Suppressor macrophage treated with lipopolysaccharide for 4 hours (primary cell): ENCODE measurements at regions not wholly inside any gene's neighbourhood (a gene's known extent, or its start where the extent isn't known, plus 50 kb on each side); places are given as distances from the start of the nearest gene placed in this dataset.
"Not testable (repeated sequence)": the region's sequence is repeated elsewhere in the genome, so short reads cannot be mapped to it uniquely, and the experiment has no call there.

Source experiments
- DNase-seq: peaks from one replicate; pipeline ENCODE4 v3.0.0-alpha.2; 2020

DNA sequence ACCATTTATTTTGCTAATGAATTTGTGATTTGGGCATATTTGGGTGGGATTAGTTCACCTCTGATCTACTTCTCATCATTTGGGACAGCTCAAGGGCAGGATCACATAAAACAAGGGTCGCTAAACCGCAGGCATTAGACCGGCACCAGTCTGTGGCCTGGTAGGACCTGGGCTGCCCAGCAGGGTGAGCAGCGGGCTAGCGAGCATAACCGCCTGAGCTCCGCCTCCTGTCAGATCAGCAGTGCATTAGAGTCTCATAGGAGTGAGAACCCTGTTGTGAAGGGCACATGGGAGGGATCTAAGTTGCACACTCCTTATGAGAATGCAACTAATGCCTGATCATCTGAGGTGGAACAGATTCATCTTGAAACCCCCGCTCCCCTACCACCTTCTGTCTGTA is 785.3 kb downstream of the TRHDE start:
- no peak for DNase-seq

DNA sequence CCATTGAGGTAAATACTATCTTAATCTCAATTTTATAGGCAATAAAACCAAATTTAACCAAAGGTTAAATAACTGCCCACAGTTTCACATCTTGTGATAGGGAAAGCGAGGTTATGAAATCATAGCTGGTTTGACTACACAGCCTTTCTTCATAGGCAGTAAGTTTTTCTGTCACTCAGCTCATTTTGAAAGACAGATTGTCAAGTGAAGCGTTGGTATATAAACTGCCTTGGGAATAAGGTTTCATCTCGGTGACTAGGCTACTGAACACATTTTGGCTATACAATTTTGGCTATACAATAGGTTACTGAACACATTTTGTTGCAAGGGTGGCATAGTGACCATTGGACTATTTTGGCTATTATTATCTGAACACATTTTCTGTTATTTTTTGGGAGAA is 793.7 kb downstream of the TRHDE start:
- DNase-seq = no peak

DNA sequence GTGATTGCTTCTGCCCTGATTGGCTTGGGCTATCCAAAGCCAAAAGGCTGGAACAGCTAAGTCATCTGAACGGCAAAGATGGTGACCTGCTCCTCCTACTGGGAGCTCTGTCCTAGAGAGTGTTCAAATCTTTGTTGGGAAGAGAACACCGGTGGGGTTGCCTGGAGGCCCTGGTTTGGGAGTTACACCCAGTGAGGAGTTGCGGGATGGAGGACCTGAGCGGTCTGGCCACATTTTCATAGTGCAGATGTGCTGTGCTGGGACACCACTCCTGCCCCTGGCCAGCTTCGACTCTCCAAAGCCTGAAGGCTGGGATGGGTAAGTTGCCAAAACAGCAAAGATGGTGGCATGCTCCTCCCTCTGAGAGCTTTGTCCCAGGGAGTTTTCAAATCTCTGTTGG is 795.4 kb downstream of the TRHDE start:
- no peak for DNase-seq

DNA sequence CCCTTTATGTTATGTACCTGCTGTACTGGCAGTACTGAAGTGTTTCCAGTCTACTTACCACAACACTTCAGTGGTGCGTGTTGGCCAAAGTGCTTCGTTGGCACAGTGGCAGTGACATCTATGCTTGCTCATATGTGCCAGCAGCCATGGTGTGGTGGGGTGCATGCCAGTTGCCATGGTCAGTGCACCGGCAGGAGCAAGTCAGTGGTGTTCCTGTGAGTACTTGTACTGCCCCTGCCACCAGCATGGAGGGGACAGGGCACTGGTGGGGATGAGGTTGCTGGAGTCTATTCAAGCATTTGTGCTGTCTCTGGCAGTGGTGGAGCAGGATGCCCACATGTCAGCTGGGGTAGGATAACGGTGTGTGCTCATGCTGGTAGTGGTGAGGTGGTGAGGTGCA is 800.0 kb downstream of the TRHDE start:
- DNase-seq = no peak

- no peak for DNase-seq
Measured at GRCh38 chr12:73076760-73077159, 804.6 kb downstream of the TRHDE start.

- no peak for DNase-seq
Measured at GRCh38 chr12:73083736-73084135, 811.6 kb downstream of the TRHDE start.

- no peak for DNase-seq
Measured at GRCh38 chr12:73106296-73106695, 834.1 kb downstream of the TRHDE start.

DNA sequence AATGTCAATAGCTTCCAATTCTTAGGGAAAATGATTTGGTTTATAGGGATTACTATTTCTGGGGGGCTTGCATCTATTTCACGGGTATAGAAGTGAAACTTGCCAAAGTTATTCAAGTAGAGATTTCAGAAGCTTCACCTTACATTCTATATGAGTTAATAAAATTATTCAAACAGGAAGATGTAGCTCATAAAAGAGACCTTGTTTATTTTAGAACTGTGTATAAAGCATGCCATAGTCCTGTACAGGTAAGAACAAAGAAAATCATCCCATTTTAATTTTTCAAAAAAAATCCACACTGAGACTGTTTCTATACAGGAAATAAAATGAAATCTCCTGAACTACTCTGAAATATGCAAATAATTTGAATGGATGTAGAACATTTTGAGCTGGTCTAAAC is 834.7 kb downstream of the TRHDE start:
- no peak for DNase-seq

DNA sequence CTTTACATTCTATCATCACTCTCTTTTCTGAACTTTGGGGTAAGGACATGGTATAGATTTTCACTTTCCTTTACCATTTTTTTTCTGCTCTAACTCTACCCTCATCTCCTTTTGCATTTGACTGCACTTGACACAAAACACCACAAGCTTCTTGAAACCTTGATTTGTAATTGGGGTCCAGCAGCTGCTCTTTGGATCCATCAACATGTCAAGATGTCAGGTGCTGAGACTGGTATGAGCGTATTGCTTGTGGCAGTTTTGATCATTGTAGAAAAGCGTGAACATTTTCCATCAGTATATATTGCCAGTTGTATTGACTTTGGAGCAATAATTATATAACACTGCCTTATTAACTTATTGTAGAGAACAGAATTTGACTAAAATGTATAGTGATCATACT is 838.6 kb downstream of the TRHDE start:
- DNase-seq = no peak

DNA sequence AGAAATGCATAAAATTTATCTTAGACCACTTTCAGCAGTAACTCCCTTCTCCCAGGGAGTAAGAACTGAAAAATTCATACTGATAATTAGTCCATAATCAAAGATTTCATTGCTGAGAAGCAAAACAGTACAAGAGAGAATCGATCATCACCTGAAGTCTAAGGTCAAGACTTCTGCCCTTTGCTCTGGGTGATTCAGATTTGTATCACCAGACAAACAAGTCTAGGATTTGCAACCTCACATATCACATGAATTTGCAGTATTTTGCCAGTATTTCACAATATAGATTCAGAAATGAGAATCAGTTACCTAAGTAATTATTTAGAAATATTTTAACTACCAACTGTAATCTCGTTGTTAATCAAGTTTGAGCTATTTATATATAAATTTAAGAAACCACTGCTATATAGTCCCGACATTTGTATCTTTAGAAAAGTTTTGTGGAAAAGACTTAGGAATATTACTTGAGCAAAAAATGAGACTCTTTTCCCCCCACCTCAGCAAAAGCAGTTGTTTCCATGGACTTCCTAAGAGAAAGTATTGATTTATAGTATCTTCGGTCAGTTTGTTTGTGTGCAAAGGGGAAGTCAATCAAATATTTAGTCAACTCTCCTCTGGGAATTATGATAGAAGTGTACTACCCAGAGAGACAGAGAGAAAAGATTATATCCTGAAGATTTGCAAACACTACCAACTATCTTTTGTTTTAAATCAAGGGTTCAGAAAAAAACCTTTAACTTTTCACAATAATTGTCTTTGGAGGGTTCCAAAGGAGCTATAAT is 840.1 kb downstream of the TRHDE start:
- no peak for DNase-seq

- no peak for DNase-seq
Measured at GRCh38 chr12:73124480-73124879, 852.3 kb downstream of the TRHDE start.

- no peak for DNase-seq
Measured at GRCh38 chr12:73125148-73125547, 853.0 kb downstream of the TRHDE start.

DNA sequence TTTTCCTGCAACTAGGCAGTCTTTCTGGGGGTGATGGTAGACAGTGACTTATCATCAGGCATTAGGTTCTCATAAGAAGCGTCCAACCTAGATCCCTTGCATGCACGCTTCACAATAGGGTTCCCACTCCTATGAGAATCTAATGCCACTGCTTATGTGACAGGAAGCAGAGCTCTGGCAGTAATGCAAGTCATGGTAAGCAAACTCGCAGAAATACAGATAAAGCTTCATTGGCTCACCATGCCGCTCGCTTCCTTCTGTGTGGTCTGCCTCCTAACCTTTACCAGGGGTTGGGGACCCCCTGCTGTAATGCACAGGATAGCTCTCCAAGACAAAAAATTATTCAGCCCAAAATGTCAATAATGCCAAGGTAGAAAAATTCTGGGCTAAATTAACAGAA is 864.2 kb downstream of the TRHDE start:
- DNase-seq = no peak

DNA sequence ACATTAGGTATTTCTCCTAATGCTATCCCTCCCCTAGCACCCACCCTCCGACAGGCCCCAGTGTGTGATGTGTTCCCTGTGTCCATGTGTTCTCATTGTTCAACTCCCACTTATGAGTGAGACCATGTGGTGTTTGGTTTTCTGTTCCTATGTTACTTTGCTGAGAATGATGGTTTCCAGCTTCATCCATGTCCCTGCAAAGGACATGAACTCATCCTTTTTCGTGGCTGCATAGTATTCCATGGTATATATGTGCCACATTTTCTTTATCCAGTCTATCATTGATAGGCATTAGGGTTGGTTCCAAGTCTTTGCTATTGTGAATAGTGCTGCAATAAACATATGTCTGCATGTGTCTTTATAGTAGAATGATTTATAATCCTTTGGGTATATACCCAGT is 867.5 kb downstream of the TRHDE start:
- DNase-seq = not testable (repeated sequence)

GRCh38 chr12:73158341-73158740 is 886.2 kb downstream of the TRHDE start:
- DNase-seq = no peak

DNA sequence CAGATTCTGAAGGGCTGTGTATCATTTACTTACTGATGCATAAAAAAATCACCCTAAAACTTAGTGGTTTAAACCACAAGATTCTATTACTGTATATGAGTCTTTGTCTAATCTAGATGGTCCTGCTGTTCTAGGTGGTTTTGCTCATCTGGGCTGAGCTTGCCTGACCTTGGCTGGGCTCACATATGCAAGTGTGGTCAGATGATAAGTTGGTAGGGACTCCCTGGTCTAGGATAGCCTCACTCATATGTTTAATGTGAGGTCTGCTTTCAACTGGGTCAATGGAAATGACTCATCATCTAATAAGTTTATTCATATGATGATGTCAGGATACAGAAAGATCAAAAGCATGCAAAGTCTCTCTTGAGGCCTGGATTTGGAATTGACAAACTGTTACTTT is 887.8 kb downstream of the TRHDE start:
- no peak for DNase-seq

DNA sequence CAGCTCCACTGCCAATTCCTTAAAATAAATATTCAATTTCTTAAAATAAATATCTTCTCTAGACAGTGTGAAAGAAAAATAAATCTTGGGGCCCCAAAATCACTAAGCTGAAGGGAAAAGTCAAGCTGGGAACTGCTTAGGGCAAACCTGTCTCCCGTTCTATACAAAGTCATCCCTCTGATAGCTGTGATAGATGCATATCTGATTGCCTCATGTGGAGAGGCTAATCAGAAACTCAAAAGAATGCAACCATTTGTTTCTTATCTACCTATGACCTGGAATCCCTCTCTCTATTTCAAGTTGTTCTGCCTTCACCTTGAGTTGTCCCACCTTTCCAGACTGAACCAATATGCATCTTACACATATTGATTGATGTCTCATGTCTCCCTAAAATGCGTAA is 889.8 kb downstream of the TRHDE start:
- DNase-seq = no peak

GRCh38 chr12:73180734-73181133 is 908.6 kb downstream of the TRHDE start:
- DNase-seq = no peak

- no peak for DNase-seq
Measured at GRCh38 chr12:73181244-73181643, 909.1 kb downstream of the TRHDE start.

DNA sequence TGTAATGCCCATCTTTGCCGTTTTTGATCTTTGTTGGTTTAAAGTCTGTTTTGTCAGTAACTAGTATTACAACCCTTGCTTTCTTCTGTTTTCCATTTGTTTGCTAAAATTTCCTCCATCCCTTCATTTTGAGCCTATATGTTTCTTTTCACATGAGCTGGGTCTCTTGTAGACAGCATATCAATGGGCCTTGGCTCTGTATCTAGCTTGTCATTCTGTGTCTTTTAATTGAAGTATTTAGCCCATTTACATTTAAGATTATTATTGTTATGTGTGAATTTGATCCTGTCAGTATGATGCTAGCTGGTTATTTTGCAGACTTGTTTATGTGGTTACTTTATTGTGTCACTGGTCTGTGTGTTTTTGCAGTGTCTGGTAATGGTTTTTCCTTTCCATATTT is 913.2 kb downstream of the TRHDE start:
- DNase-seq = no peak

DNA sequence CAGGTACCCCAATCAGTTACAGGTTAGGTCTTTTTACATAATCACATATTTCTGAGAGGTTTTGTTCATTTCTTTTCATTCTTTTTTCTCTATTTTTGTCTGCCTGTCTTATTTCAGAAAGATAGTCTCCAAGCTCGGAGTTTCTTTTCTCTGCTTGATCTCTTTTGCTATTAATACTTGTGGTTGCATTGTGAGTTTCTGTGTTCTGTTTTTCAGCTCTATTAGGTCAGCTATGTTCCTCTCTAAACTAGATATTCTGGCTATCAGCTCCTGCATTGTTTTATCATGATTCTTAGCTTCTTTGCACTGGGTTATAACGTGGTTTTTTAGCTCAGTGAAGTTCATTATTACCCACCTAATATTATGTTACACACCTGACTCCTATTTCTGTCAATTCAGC is 914.1 kb downstream of the TRHDE start:
- no peak for DNase-seq

DNA sequence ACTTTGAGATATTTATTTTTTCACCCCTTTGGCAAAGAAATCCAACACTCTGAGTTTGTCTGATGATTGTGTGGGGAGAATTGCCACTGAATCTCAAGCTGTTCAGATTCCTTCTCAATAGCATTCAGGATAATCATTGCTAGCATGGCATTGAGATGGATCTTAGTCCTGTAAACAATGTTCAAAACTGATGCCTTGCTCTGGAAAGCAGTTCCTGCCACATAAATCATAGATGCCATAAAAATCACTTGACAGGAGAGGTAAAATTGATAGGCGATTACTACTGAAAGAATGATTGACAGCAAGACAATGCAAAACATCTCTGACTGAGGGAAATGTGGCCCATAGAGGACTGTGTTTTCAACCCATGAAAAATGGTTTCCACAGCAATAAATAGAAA is 915.6 kb downstream of the TRHDE start:
- DNase-seq = no peak

- no peak for DNase-seq
Measured at GRCh38 chr12:73210548-73211204, 938.5 kb downstream of the TRHDE start.

DNA sequence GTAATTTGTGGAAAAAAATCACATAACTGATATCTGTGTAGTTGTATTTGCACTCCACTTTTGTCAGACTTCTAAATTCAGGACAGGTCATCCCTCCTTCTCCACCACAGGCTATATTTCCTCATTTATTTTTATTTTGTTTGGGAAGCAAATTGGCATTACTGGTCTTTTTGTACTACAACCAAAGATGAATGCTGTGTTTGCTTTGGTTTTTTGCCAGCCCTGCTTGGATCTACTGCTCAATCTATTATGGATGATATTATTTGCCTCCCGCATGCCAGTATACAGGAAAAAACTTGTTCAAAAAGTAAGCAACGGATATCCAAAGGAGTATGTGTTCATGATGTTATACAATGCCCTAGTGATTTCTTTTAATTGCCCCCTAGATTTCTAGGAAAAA is 948.8 kb downstream of the TRHDE start:
- no peak for DNase-seq

GRCh38 chr12:73221398-73221797 is 949.2 kb downstream of the TRHDE start:
- DNase-seq = no peak
